ENCODE measurements at regions not wholly inside any gene's neighbourhood (a gene's known extent, or its start where the extent isn't known, plus 50 kb on each side); places are given as distances from the start of the nearest gene placed in this dataset.

- TF ChIP-seq, protein P1, sequence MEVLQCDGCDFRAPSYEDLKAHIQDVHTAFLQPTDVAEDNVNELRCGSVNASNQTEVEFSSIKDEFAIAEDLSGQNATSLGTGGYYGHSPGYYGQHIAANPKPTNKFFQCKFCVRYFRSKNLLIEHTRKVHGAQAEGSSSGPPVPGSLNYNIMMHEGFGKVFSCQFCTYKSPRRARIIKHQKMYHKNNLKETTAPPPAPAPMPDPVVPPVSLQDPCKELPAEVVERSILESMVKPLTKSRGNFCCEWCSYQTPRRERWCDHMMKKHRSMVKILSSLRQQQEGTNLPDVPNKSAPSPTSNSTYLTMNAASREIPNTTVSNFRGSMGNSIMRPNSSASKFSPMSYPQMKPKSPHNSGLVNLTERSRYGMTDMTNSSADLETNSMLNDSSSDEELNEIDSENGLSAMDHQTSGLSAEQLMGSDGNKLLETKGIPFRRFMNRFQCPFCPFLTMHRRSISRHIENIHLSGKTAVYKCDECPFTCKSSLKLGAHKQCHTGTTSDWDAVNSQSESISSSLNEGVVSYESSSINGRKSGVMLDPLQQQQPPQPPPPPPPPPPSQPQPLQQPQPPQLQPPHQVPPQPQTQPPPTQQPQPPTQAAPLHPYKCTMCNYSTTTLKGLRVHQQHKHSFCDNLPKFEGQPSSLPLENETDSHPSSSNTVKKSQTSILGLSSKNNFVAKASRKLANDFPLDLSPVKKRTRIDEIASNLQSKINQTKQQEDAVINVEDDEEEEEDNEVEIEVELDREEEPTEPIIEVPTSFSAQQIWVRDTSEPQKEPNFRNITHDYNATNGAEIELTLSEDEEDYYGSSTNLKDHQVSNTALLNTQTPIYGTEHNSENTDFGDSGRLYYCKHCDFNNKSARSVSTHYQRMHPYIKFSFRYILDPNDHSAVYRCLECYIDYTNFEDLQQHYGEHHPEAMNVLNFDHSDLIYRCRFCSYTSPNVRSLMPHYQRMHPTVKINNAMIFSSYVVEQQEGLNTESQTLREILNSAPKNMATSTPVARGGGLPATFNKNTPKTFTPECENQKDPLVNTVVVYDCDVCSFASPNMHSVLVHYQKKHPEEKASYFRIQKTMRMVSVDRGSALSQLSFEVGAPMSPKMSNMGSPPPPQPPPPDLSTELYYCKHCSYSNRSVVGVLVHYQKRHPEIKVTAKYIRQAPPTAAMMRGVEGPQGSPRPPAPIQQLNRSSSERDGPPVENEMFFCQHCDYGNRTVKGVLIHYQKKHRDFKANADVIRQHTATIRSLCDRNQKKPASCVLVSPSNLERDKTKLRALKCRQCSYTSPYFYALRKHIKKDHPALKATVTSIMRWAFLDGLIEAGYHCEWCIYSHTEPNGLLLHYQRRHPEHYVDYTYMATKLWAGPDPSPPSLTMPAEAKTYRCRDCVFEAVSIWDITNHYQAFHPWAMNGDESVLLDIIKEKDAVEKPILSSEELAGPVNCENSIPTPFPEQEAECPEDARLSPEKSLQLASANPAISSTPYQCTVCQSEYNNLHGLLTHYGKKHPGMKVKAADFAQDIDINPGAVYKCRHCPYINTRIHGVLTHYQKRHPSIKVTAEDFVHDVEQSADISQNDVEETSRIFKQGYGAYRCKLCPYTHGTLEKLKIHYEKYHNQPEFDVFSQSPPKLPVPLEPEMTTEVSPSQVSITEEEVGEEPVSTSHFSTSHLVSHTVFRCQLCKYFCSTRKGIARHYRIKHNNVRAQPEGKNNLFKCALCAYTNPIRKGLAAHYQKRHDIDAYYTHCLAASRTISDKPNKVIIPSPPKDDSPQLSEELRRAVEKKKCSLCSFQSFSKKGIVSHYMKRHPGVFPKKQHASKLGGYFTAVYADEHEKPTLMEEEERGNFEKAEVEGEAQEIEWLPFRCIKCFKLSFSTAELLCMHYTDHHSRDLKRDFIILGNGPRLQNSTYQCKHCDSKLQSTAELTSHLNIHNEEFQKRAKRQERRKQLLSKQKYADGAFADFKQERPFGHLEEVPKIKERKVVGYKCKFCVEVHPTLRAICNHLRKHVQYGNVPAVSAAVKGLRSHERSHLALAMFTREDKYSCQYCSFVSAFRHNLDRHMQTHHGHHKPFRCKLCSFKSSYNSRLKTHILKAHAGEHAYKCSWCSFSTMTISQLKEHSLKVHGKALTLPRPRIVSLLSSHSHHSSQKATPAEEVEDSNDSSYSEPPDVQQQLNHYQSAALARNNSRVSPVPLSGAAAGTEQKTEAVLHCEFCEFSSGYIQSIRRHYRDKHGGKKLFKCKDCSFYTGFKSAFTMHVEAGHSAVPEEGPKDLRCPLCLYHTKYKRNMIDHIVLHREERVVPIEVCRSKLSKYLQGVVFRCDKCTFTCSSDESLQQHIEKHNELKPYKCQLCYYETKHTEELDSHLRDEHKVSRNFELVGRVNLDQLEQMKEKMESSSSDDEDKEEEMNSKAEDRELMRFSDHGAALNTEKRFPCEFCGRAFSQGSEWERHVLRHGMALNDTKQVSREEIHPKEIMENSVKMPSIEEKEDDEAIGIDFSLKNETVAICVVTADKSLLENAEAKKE (CRISPR knock-in tag; IDR thresholded peaks at IDR 0.05), result no peak
- TF ChIP-seq ETS1 (IDR thresholded peaks at IDR 0.05) (no peak), NANOG (IDR thresholded peaks at IDR 0.05; ENCODE audit: borderline replicate concordance) (no peak), POLR2AphosphoS5 (IDR thresholded peaks at IDR 0.05; ENCODE audit: low read depth) (no peak), CREB1 (CRISPR knock-in tag; IDR thresholded peaks at IDR 0.05; ENCODE audit: low read depth) (no peak), JUNB (IDR thresholded peaks at IDR 0.05; ENCODE audit: unreplicated experiment) (no peak), ZNF331 (CRISPR knock-in tag; IDR thresholded peaks at IDR 0.05; ENCODE audit: low read depth) (no peak)
Observed at GRCh38 chr7:41378156-41378555, 324.7 kb downstream of the INHBA start (continued).

GRCh38 chr7:41375582-41375981 lies 327.3 kb downstream of the INHBA start:
- Mint-ChIP-seq H3K9me3 (no peaks in the 10 kb centered on the region), H3K36me3 (ENCODE audit: low read depth) (no peaks in the 10 kb centered on the region), H3K27me3 (ENCODE audit: insufficient read depth, low read depth, poor library complexity) (no peaks in the 10 kb centered on the region), H3K27ac (no peak overlapping the region), H3K4me1 (no peaks in the 10 kb centered on the region), H3K4me3 (no peak overlapping the region)
- Histone ChIP-seq H3F3A (replicated peaks; ENCODE audit: low read depth) (no peaks in the 10 kb centered on the region), H3K27ac (ENCODE audit: low read depth) (no peak overlapping the region), H3K36me3 (ENCODE audit: insufficient read depth) (no peaks in the 10 kb centered on the region), H4K20me1 (replicated peaks; ENCODE audit: insufficient read depth) (no peaks in the 10 kb centered on the region), H3K4me3 (no peak overlapping the region), H3K4me1 (ENCODE audit: insufficient read depth) (no peaks in the 10 kb centered on the region), H2AFZ (no peak overlapping the region), H3K4me2 (no peak overlapping the region), H3K79me2 (replicated peaks; ENCODE audit: insufficient read depth) (no peaks in the 10 kb centered on the region), H3K27me3 (ENCODE audit: insufficient read depth) (no peaks in the 10 kb centered on the region), H3K9me2 (ENCODE audit: insufficient read depth) (no peaks in the 10 kb centered on the region; the same call in 1 of the 2 replicates)
- ATAC-seq, result no peak
- DNase-seq (ENCODE audit: low spot score), result no peak
- TF ChIP-seq EZH2phosphoT487 (IDR thresholded peaks at IDR 0.05; ENCODE audit: unreplicated experiment), result no peak
- no peak for TF ChIP-seq CREB1 (CRISPR knock-in tag; IDR thresholded peaks at IDR 0.05; ENCODE audit: low read depth)
- TF ChIP-seq, protein P2, sequence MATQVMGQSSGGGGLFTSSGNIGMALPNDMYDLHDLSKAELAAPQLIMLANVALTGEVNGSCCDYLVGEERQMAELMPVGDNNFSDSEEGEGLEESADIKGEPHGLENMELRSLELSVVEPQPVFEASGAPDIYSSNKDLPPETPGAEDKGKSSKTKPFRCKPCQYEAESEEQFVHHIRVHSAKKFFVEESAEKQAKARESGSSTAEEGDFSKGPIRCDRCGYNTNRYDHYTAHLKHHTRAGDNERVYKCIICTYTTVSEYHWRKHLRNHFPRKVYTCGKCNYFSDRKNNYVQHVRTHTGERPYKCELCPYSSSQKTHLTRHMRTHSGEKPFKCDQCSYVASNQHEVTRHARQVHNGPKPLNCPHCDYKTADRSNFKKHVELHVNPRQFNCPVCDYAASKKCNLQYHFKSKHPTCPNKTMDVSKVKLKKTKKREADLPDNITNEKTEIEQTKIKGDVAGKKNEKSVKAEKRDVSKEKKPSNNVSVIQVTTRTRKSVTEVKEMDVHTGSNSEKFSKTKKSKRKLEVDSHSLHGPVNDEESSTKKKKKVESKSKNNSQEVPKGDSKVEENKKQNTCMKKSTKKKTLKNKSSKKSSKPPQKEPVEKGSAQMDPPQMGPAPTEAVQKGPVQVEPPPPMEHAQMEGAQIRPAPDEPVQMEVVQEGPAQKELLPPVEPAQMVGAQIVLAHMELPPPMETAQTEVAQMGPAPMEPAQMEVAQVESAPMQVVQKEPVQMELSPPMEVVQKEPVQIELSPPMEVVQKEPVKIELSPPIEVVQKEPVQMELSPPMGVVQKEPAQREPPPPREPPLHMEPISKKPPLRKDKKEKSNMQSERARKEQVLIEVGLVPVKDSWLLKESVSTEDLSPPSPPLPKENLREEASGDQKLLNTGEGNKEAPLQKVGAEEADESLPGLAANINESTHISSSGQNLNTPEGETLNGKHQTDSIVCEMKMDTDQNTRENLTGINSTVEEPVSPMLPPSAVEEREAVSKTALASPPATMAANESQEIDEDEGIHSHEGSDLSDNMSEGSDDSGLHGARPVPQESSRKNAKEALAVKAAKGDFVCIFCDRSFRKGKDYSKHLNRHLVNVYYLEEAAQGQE (IDR thresholded peaks at IDR 0.05; ENCODE audit: unreplicated experiment), result no peak

All from GM23338 (cell line).